ENCODE measurements at regions not wholly inside any gene's neighbourhood (a gene's known extent, or its start where the extent isn't known, plus 50 kb on each side); places are given as distances from the start of the nearest gene placed in this dataset.

DNA sequence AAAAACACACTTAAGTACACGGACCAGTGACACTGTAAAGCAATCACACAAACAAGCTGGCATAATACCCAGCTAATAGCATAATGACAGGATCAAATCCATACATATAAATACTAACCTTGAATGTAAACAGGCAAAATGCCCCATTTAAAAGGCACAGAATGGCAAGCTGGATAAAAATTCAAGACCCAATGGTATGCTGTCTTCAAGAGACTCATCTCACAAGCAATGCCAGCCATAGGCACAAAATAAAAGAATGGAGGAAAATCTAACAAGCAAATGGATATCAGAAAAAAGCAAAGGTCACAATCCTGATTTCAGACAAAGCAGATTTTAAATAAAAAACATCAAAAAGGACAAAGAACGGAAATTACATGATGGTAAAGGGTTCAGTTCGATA lies 79.1 kb upstream of the PTGFR start:
- TF ChIP-seq, protein P1, sequence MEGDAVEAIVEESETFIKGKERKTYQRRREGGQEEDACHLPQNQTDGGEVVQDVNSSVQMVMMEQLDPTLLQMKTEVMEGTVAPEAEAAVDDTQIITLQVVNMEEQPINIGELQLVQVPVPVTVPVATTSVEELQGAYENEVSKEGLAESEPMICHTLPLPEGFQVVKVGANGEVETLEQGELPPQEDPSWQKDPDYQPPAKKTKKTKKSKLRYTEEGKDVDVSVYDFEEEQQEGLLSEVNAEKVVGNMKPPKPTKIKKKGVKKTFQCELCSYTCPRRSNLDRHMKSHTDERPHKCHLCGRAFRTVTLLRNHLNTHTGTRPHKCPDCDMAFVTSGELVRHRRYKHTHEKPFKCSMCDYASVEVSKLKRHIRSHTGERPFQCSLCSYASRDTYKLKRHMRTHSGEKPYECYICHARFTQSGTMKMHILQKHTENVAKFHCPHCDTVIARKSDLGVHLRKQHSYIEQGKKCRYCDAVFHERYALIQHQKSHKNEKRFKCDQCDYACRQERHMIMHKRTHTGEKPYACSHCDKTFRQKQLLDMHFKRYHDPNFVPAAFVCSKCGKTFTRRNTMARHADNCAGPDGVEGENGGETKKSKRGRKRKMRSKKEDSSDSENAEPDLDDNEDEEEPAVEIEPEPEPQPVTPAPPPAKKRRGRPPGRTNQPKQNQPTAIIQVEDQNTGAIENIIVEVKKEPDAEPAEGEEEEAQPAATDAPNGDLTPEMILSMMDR (IDR thresholded peaks at IDR 0.05) = no peak
- no peak for TF ChIP-seq POLR2A (IDR thresholded peaks at IDR 0.05)

Data from heart left ventricle (tissue), 13 donors.